Upper lobe of left lung (tissue), 6 donors: ENCODE measurements at regions not wholly inside any gene's neighbourhood (a gene's known extent, or its start where the extent isn't known, plus 50 kb on each side); places are given as distances from the start of the nearest gene placed in this dataset.

Source experiments
- ATAC-seq, 2 donors: fragments of 200-7000 bp; cut with Tn5 transposase; one replicate each; pipeline ENCODE4 v1.9.1; 2022; ENCODE audit warnings: mild to moderate bottlenecking in 2 of 2, moderate library complexity in 2 of 2; ENCODE audit not compliant: low FRiP score in 2 of 2
- DNase-seq, 2 donors: peaks; one replicate each; pipeline ENCODE4 v3.0.0-alpha.2; 2019 to 2020
- H3K27ac ChIP-seq, 4 donors: fragments of 200-600 bp; sonication (generic); one replicate each; pipeline ENCODE4 v1.5.1; 2016 to 2019
- H3K27me3 ChIP-seq, 4 donors: fragments of 200-600 bp; sonication (generic); one replicate each; pipeline ENCODE4 v1.5.1; 2017 to 2019
- H3K36me3 ChIP-seq, 4 donors: fragments of 200-600 bp; sonication (generic); one replicate each; pipeline ENCODE4 v1.5.1; 2016 to 2019
- H3K4me1 ChIP-seq, 4 donors: fragments of 200-600 bp; sonication (generic); one replicate each; pipeline ENCODE4 v1.5.1; 2018 to 2019
- H3K4me3 ChIP-seq, 4 donors: fragments of 200-600 bp; sonication (generic); one replicate each; pipeline ENCODE4 v1.5.1; 2017 to 2019; ENCODE audit warnings: mild to moderate bottlenecking in 2 of 4, moderate library complexity in 1 of 4
- H3K9me3 ChIP-seq, 4 donors: fragments of 200-600 bp; sonication (generic); one replicate each; pipeline ENCODE4 v1.5.1; 2018 to 2019
- CTCF ChIP-seq, 6 experiments: fragments of 450-650 bp in 4 of 6; fragments of 200-600 bp in 2 of 6; sonication (generic) in 2 of 6; IDR thresholded peaks; one replicate each; pipeline ENCODE4 v1.5.1; 2016 to 2019; ENCODE audit warnings: antibody characterized with exemption in 6 of 6
- EP300 ChIP-seq, 4 donors: sonication (generic); formaldehyde crosslinking; IDR thresholded peaks; one replicate each; pipeline ENCODE4 v1.5.1; 2017; ENCODE audit warnings: antibody characterized with exemption in 4 of 4, control low read depth in 2 of 4
- POLR2A ChIP-seq, 4 donors: fragments of 450-650 bp; IDR thresholded peaks; one replicate each; pipeline ENCODE4 v1.5.1; 2016 to 2017; ENCODE audit warnings: antibody characterized with exemption in 4 of 4, mild to moderate bottlenecking in 2 of 4
- POLR2AphosphoS5 ChIP-seq, 2 donors: sonication (generic); formaldehyde crosslinking; IDR thresholded peaks; one replicate each; pipeline ENCODE4 v1.5.1; 2017; ENCODE audit warnings: antibody characterized with exemption in 2 of 2
- WGBS, 2 donors: methylation state at CpG; one replicate each; pipeline ENCODE4 v1.1.5; 2017 to 2018; 5-methylcytosine and 5-hydroxymethylcytosine counted together
- donor health status: DM: no; HTN: no; CAD: no; lungs with moderate emphysema.
- donor health status: DM: no; HTN: yes; CAD: no; lungs with severe emphysema.

GRCh38 chr4:163915896-163916295 lies 421.4 kb downstream of the TMA16 start:
- TF ChIP-seq CTCF (IDR thresholded peaks at IDR 0.05) (no peak), EP300 (IDR thresholded peaks at IDR 0.05) (no peak), POLR2AphosphoS5 (IDR thresholded peaks at IDR 0.05) (no peak), POLR2A (IDR thresholded peaks at IDR 0.05) (no peak)
- H3K27ac ChIP-seq: no peak overlapping the region
- H3K4me1 ChIP-seq: no peaks in the 10 kb centered on the region
- H3K36me3 ChIP-seq: no peaks in the 10 kb centered on the region
- H3K9me3 ChIP-seq: no peaks in the 10 kb centered on the region
- no peaks in the 10 kb centered on the region for H3K27me3 ChIP-seq
- DNase-seq (no peak), ATAC-seq (no peak)
- WGBS, 2 donors: 90 to 99% methylated on average over 3 of the region's 3 CpGs
- no peak overlapping the region for H3K4me3 ChIP-seq

- Histone ChIP-seq H3K4me3 (no peak overlapping the region), H3K27ac (no peak overlapping the region), H3K4me1 (no peaks in the 10 kb centered on the region), H3K27me3 (no peaks in the 10 kb centered on the region), H3K36me3 (no peaks in the 10 kb centered on the region), H3K9me3 (no peaks in the 10 kb centered on the region)
- DNase-seq (no peak), ATAC-seq (no peak)
- WGBS, 2 donors: 77 to 79% methylated on average over 2 of the region's 2 CpGs
- TF ChIP-seq CTCF (IDR thresholded peaks at IDR 0.05) (no peak), POLR2AphosphoS5 (IDR thresholded peaks at IDR 0.05) (no peak), POLR2A (IDR thresholded peaks at IDR 0.05) (no peak), EP300 (IDR thresholded peaks at IDR 0.05) (no peak)
These were observed 425.9 kb downstream of the TMA16 start for GRCh38 chr4:163920426-163920825.

- Histone ChIP-seq H3K9me3 (no peaks in the 10 kb centered on the region), H3K27me3 (no peaks in the 10 kb centered on the region), H3K4me1 (no peaks in the 10 kb centered on the region), H3K4me3 (no peak overlapping the region), H3K36me3 (no peaks in the 10 kb centered on the region), H3K27ac (no peak overlapping the region)
- TF ChIP-seq CTCF (IDR thresholded peaks at IDR 0.05) (no peak), EP300 (IDR thresholded peaks at IDR 0.05) (no peak), POLR2A (IDR thresholded peaks at IDR 0.05) (no peak), POLR2AphosphoS5 (IDR thresholded peaks at IDR 0.05) (no peak)
- 59 to 64% methylated on average over 2 of the region's 2 CpGs for WGBS, 2 donors
- DNase-seq (no peak), ATAC-seq (no peak)
These were observed 427.8 kb downstream of the TMA16 start for GRCh38 chr4:163922302-163922701.

GRCh38 chr4:163923092-163923491 lies 428.6 kb downstream of the TMA16 start:
- no peaks in the 10 kb centered on the region for H3K36me3 ChIP-seq
- H3K4me3 ChIP-seq: no peak overlapping the region
- H3K4me1 ChIP-seq: no peaks in the 10 kb centered on the region
- no peak overlapping the region for H3K27ac ChIP-seq
- TF ChIP-seq EP300 (IDR thresholded peaks at IDR 0.05) (no peak), POLR2AphosphoS5 (IDR thresholded peaks at IDR 0.05) (no peak), CTCF (IDR thresholded peaks at IDR 0.05) (no peak), POLR2A (IDR thresholded peaks at IDR 0.05) (no peak)
- H3K27me3 ChIP-seq: no peaks in the 10 kb centered on the region
- 71 to 84% methylated on average over 2 of the region's 2 CpGs for WGBS, 2 donors
- ATAC-seq (no peak), DNase-seq (no peak)
- H3K9me3 ChIP-seq: no peaks in the 10 kb centered on the region

- TF ChIP-seq EP300 (IDR thresholded peaks at IDR 0.05) (no peak), POLR2AphosphoS5 (IDR thresholded peaks at IDR 0.05) (no peak), CTCF (IDR thresholded peaks at IDR 0.05) (no peak), POLR2A (IDR thresholded peaks at IDR 0.05) (no peak)
- H3K27ac ChIP-seq: no peak overlapping the region
- H3K4me1 ChIP-seq: no peaks in the 10 kb centered on the region
- no peaks in the 10 kb centered on the region for H3K36me3 ChIP-seq
- ATAC-seq: no peak
- H3K4me3 ChIP-seq: no peak overlapping the region
- H3K27me3 ChIP-seq: no peaks in the 10 kb centered on the region
- no peak for DNase-seq
- H3K9me3 ChIP-seq: no peaks in the 10 kb centered on the region
These were observed 435.6 kb downstream of the TMA16 start for GRCh38 chr4:163930086-163930485.
